Activated CD4-positive, alpha-beta T cell treated with anti-CD3 and anti-CD28 coated beads for 4 hours (primary cell): ENCODE measurements at regions not wholly inside any gene's neighbourhood (a gene's known extent, or its start where the extent isn't known, plus 50 kb on each side); places are given as distances from the start of the nearest gene placed in this dataset.

Experiments used
- DNase-seq, 2 donors: peaks; one replicate each; pipeline ENCODE4 v3.0.0-alpha.2; 2020

DNA sequence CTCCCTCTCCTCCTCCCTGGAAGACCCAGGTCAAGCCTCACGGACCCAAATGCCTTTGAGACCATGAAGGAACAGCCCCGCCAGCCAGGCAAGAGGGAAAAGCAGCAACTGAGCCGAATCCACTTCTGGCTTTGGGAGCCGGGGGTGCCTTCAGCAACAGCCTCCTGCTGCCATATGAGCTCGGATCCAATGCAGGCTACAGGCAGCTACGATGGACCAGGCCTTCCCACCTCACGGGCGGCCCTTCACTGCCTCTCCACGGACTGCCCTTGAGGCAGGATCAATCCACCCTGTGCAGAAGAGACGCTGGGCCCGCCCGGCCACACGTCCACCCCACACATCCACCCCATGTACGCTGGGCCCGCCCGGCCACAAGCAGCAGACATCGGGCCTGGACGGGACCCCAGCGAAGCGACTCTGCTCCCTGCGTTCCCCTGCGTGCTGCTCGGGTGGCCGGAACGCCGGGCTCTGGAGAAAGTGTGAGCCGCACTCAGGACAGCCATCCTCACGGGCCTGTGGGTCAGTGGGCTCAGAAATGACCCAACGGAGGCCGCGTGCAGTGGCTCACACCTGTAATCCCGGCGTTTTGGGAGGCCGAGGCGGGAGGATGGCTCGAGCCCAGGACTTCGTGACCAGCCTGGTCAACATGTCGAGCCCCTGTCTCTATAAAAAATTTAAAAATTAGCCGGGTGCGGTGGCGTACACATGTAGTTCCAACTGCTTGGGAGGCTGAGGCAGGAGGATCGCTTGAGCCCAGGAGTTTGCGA is 82.0 kb downstream of the FOXL3 start:
- no peak for DNase-seq

DNA sequence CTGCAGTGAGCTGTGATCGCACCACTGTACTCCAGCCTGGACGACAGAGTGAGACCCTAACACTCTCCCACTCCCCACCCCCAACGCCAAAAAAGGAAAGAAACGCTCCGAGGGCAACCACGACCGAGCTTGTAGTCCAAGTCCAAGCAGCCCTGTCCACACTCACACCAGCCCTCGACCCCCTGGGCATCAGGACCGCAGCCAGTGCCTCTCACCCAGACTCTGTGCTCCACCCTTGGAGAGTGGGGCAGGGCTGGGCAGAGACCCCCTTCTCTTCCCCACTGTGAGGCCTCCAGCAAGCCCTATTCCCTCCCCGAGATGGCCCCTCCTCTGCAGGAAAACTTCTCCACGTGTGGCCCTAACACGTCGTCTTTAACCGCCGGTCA is 82.6 kb downstream of the FOXL3 start:
- no peak for DNase-seq

DNA sequence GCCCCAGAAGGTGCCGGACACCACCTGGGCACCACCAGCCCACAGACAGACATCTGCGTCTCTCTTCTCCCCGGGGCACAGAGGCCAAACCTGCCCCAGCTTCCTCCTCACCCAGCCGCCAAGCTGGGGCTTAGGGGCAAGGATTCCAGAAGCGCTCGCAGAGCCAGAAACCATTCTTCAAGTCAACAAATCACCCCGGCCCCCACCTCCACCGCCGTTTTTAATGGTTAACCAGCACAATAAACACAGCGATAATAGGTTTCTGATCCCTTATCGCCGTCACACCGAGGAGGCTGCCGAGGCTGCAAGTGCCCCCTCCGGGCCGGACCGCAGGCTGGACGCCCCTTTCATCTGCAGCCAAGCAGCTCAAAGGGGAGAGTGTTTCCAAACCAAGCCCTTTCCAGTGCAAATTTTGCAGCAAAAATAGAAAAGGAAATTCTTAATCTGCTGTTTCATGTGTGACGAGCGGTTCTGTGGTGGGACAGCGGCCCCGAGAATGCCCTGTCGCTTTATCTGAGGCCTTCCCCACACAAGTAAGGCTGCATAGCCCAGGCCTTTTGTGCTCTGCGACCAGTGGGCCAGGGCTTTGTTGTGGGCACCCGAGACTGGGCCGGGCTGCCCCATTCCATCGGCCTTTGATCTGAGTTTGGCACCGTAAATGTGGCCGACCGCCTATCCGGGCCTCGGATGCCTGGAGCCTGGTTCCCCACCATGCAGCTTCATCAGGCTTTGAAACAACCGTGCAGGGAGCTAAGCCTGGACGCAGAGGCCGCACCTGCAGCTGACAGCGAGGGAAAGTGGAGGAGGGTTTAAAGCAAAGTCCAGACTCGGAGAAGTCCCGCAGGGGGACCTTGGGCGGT is 83.2 kb downstream of the FOXL3 start:
- DNase-seq, result no peak

- DNase-seq, result peak in 1 of 2 donors; percentile 1
Measured at GRCh38 chr7:373818-374705, 84.1 kb downstream of the FOXL3 start.

GRCh38 chr7:374706-375311 is 84.8 kb downstream of the FOXL3 start:
- peak in 1 of 2 donors; percentile 1 for DNase-seq

- peak in 1 of 2 donors; percentile 1 for DNase-seq
Measured at GRCh38 chr7:375321-375831, 85.4 kb downstream of the FOXL3 start.

DNA sequence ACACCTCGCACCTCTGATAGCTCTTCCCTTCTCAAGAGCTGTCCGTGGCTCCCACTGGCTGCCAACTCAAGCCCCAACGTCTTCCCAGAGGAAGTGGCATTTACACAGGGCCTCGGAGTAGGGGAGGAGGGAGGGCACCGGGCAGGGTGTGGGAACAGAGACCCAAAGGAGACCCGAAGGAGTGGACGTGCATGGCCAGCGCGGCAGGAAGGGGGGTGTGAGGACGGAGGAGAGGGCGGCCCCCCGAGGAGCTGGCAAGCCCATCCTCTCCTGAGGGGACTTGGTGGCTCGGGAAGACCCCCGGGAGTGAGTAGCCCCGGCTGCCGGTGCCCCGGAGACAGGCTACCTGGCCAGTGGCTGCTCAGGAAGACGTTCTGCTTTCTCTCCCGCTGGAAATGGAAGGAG is 85.9 kb downstream of the FOXL3 start:
- peak in 1 of 2 donors; percentile 0 for DNase-seq

- peak in 1 of 2 donors; percentile 1 for DNase-seq
Measured at GRCh38 chr7:376306-377079, 86.5 kb downstream of the FOXL3 start.

DNA sequence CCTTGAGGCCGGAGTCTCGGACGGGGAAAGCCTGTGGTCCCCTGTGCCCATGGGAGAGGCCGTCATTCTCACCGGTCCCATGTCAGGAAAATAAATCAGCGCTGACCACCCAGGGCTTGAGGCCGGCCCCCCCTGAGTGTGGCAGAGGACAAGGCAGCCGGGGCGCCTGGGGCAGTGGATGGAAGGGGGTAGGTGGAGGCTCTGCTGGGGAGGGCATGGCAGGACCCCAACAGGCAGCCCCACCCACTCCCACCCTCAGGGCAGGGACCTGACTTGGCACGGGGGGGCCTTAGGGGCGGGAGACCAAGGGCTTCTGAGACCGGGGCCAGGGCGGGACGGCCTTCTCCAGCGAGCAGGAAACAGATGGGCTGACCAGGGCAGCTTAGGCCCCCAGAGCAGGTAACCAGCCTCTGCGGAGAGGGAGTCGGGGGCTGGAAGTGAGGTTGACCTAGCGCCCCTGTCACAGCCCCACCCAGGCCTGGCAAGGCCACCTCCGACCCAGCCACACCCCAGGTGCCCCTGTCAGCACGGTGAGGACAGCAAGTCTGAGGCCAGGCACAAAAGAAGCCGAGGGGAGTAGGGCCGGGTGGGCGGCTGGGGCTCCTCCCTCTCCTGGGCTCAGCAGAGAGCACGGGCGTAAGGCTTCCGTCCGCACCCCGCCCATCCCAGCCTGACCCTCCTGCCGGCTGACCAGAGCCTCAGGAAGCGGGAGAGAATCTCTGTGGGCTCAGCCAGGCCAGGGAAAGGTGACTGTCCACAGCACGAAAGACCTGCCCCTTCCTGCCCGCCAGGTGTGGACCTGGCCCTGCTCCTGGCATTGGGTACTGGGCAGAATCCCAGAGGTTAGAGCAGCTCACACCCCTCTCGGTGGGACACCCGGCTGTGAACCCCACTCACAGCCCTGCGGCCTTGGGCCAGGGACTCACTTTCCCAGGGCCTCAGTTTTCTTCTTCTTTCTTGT is 87.4 kb downstream of the FOXL3 start:
- peak in 1 of 2 donors; percentile 1 for DNase-seq

GRCh38 chr7:378041-378420 is 88.1 kb downstream of the FOXL3 start:
- peak in 1 of 2 donors; percentile 0 for DNase-seq

GRCh38 chr7:378551-379455 is 88.8 kb downstream of the FOXL3 start:
- DNase-seq, result peak in 1 of 2 donors; percentile 3

- no peak for DNase-seq
Measured at GRCh38 chr7:379456-380138, 89.6 kb downstream of the FOXL3 start.

DNA sequence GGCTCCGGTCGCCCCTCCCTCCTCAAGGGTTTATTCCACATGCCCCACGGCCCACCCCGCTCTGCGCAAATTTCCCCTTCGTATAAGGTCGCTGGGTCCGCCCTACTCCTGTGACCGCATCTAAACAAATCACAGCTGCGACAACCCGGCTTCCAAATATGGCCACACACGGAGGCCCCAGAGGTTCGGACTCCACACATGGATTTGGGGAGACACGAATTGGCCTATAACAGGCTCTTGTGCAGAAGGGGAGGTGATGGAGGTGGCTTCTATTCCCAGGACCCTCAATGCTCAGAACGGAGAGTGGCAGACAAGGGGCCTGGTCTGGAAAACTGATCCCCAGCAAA is 90.1 kb downstream of the FOXL3 start:
- peak in 1 of 2 donors; percentile 33 for DNase-seq

DNA sequence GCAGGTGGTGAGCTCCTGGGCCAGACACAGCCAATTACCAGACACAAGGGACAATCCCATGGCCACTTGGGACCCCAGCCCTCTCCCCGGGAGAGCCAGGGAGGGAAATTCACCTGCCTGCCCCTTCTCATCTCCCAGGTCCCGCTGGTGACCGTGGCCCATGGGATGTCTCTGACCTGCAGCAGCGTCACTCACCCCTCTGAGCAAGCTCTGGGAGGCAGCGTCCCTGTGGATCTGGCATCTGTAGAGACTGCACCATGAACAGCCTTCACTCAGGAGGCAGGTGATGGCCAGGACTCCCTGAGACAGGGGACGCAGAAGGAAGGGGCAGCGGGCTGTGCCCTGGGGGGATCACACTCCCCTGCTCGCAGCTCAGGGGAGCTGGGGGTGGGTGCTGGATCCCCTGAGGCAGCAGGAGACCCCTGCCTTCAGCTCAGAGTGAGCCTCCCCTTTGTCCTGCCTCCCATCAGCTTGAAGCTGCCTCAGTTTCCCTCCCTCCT is 90.8 kb downstream of the FOXL3 start:
- no peak for DNase-seq

DNA sequence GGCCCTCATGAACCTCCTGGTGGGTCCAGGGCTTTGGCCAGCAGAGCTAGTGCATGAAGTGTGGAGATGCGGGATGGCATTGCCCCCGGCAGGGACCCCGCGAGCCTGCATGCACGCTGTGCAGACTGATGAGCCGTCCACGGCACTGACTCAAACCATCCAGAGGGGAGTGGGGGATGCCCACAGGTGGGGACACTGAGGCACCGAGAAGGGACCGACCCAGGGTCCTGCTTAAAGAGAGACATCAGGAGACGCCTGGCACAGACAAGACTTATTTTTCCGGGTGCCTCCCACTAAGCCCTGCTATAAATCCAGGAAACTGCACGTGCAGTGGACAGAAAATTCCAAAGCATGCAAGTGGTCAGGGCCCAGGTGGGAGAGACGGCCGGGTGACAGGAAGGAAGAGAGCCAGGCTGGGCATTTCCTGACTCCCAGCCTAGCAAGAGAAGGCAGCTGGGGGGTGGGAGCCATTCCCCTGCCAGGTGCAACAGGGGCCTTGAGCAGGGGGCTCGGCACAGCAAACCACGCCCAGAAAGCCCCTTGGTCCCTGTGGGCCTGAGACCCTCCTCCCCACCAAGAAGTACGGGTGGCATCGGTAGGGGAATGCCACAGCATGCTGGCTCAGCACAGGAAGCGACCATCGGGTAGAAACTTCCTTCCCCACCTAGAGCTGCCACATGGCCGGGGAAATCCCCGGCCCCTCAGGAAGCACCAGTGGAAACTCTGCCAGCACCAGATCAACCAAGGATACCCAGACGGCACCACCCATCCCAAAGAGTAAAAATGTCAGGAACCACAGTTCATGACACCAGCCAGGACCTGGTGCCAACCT is 91.5 kb downstream of the FOXL3 start:
- DNase-seq, result peak; percentile 58 to 67

- DNase-seq, result no peak
Measured at GRCh38 chr7:382043-382400, 92.1 kb downstream of the FOXL3 start.

GRCh38 chr7:386385-386784 is 96.4 kb downstream of the FOXL3 start:
- DNase-seq, result no peak
